Common myeloid progenitor, CD34-positive (primary cell): ENCODE measurements at regions not wholly inside any gene's neighbourhood (a gene's known extent, or its start where the extent isn't known, plus 50 kb on each side); places are given as distances from the start of the nearest gene placed in this dataset.

ENCODE experiments used
- CTCF ChIA-PET: fragments of 350-600 bp; sonication (Branson Sonifier 250); formaldehyde crosslinking; loops from one replicate; lab custom pipeline; 2021; ENCODE audit warnings: antibody characterized with exemption; lab: Charles Lee
- POLR2A ChIA-PET: fragments of 350-600 bp; sonication (Branson Sonifier 250); formaldehyde crosslinking; loops from one replicate; lab custom pipeline; 2021; ENCODE audit warnings: antibody characterized with exemption; lab: Charles Lee
- DNase-seq, 3 donors: peaks; one replicate each; pipeline versions ENCODE4 v3.0.0 to v3.0.0-alpha.2; 2013
- H3K27ac ChIP-seq, 2 experiments: 1 replicate in 1 of 2; 2 replicates in 1 of 2; pipeline ENCODE4 v1.7.0; 2013; ENCODE audit warnings: inconsistent platforms in 2 of 2, low read length in 2 of 2, mild to moderate bottlenecking in 2 of 2, low read depth in 1 of 2, moderate library complexity in 1 of 2; ENCODE audit not compliant: severe bottlenecking in 2 of 2, insufficient read depth in 1 of 2, poor library complexity in 1 of 2
- H3K27me3 ChIP-seq, 5 experiments: replicated peaks in 2 of 5; 1 replicate in 3 of 5; 2 replicates in 2 of 5; pipeline versions ENCODE4 v1.6.1 to v1.7.0; 2013; ENCODE audit warnings: low read length in 4 of 5, mild to moderate bottlenecking in 2 of 5, moderate library complexity in 2 of 5, inconsistent platforms in 1 of 5; ENCODE audit not compliant: insufficient read depth in 5 of 5, control insufficient read depth in 4 of 5
- H3K36me3 ChIP-seq, 4 experiments: 1 replicate in 2 of 4; 2 replicates in 2 of 4; pipeline versions ENCODE4 v1.6.1 to v1.7.0; 2013; ENCODE audit warnings: low read length in 3 of 4, control low read depth in 1 of 4, mild to moderate bottlenecking in 1 of 4; ENCODE audit not compliant: control insufficient read depth in 4 of 4, insufficient read depth in 4 of 4
- H3K4me1 ChIP-seq, 4 experiments: 1 replicate in 3 of 4; 2 replicates in 1 of 4; pipeline versions ENCODE4 v1.6.1 to v1.7.1; 2013; ENCODE audit warnings: low read length in 3 of 4, mild to moderate bottlenecking in 3 of 4, control low read depth in 1 of 4, inconsistent platforms in 1 of 4, moderate library complexity in 1 of 4; ENCODE audit not compliant: control insufficient read depth in 4 of 4, insufficient read depth in 4 of 4; ENCODE audit errors: control extremely low read depth in 1 of 4
- H3K4me3 ChIP-seq, 7 experiments: 1 replicate in 4 of 7; 2 replicates in 3 of 7; pipeline versions ENCODE4 v1.5.1 to v1.7.0; 2013; ENCODE audit warnings: mild to moderate bottlenecking in 7 of 7, low read length in 6 of 7, moderate library complexity in 6 of 7, inconsistent platforms in 2 of 7, low read depth in 2 of 7, control low read depth in 1 of 7; ENCODE audit not compliant: insufficient read depth in 4 of 7, control insufficient read depth in 1 of 7; ENCODE audit errors: extremely low read depth in 1 of 7
- H3K9me3 ChIP-seq, 5 experiments: 1 replicate in 4 of 5; 2 replicates in 1 of 5; pipeline versions ENCODE4 v1.6.1 to v1.7.1; 2013; ENCODE audit warnings: low read length in 4 of 5, mild to moderate bottlenecking in 2 of 5, inconsistent platforms in 1 of 5, low read depth in 1 of 5, moderate library complexity in 1 of 5; ENCODE audit not compliant: control insufficient read depth in 4 of 5, insufficient read depth in 2 of 5; ENCODE audit errors: control extremely low read depth in 1 of 5
- WGBS: methylation state at CpG from one replicate; pipeline ENCODE4 v1.1.5; 2013; ENCODE audit not compliant: insufficient coverage; 5-methylcytosine and 5-hydroxymethylcytosine counted together

GRCh38 chr13:105827111-105827809 is 708.2 kb downstream of the EFNB2 start:
- Histone ChIP-seq H3K4me1 (no peaks in the 10 kb centered on the region), H3K9me3 (no peaks in the 10 kb centered on the region), H3K4me3 (no peak overlapping the region), H3K27ac (no peak overlapping the region), H3K27me3 (no peaks in the 10 kb centered on the region), H3K36me3 (no peaks in the 10 kb centered on the region)
- DNase-seq = no peak
- POLR2A ChIA-PET = no interaction called here
- CTCF ChIA-PET = no interaction called here
- WGBS = 100% methylated on average over 1 of the region's 7 CpGs

DNA sequence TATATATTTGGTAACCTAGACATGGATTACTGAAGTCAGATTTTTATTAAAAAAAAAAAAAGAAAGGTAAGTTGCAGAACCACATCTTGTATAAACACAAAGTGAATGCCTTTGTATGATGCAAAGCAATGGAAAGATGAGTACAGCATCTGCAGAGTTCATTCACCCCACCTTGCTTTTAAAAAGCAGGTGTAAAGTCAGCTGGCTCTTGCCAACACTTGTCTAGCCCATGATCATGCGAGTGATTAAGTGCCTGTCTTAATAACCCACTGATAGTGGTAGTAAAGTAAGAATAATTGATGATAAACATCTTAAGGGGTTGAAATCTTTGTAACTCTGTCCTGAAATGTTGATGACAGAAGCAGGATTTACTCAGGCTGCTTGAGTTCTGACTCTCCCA is 710.4 kb downstream of the EFNB2 start:
- CTCF ChIA-PET = no interaction called here
- Histone ChIP-seq H3K4me1 (no peaks in the 10 kb centered on the region), H3K9me3 (no peaks in the 10 kb centered on the region), H3K4me3 (no peak overlapping the region), H3K27ac (no peak overlapping the region), H3K27me3 (no peaks in the 10 kb centered on the region), H3K36me3 (no peaks in the 10 kb centered on the region)
- POLR2A ChIA-PET = no interaction called here
- no peak for DNase-seq
- 100% methylated on average over 1 of the region's 1 CpG for WGBS

GRCh38 chr13:105821337-105821736 is 714.1 kb downstream of the EFNB2 start:
- ChIA-PET POLR2A (no interaction called here), CTCF (no interaction called here)
- Histone ChIP-seq H3K4me3 (no peak overlapping the region), H3K9me3 (peaks cover 0 to 3% (median 0%) of the 10 kb centered on the region in 5 experiments), H3K36me3 (no peaks in the 10 kb centered on the region), H3K27me3 (no peaks in the 10 kb centered on the region), H3K4me1 (no peaks in the 10 kb centered on the region), H3K27ac (no peak overlapping the region)
- DNase-seq = no peak
- WGBS = 100% methylated on average over 1 of the region's 2 CpGs

DNA sequence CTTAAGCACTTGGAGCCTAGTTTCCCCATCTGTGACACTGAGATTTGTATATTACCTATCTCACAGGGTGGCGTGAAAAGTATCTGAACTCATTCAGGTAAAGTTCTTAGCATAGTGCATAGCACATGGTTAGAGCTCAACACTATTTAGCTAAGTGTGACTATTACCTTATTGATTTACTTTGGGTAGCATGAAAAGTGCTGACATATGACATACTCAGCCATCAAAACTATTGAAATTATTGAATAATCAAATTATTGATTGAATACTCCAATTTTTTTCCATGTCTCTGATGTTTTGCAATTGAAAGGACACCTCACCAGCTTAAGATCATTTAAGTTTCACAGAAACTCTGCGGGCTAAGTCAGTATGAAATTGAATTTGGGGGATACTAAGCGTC is 715.0 kb downstream of the EFNB2 start:
- Histone ChIP-seq H3K4me3 (no peak overlapping the region), H3K4me1 (no peaks in the 10 kb centered on the region), H3K27ac (no peak overlapping the region), H3K36me3 (no peaks in the 10 kb centered on the region), H3K9me3 (peaks cover 0 to 3% (median 0%) of the 10 kb centered on the region in 5 experiments), H3K27me3 (no peaks in the 10 kb centered on the region)
- DNase-seq = no peak
- WGBS = 50% methylated on average over 2 of the region's 3 CpGs
- ChIA-PET CTCF (no interaction called here), POLR2A (no interaction called here)

DNA sequence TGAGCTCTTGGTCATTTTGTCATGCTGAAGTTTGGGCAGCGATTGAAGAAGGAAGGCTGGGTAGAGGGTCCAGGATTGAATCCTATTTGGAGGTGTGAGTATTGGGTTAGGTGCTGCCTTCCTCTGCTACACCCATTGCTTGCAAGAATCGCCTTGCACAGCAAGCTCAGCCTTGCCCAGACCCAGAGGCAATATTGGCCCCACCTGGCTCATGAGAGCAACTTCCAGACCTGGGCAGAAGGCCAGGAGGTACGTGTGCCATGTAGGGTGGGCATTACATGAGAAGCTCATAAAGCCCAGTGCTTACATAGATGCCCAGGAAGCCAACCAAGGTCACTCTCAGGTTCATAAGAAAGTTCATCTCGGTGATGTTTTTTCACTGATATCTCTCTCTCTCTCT is 718.0 kb downstream of the EFNB2 start:
- no peak for DNase-seq
- POLR2A ChIA-PET = no interaction called here
- no peak overlapping the region for H3K4me3 ChIP-seq
- no peaks in the 10 kb centered on the region for H3K4me1 ChIP-seq
- H3K27me3 ChIP-seq = no peaks in the 10 kb centered on the region
- CTCF ChIA-PET = no interaction called here
- H3K9me3 ChIP-seq = peaks cover 0 to 3% (median 0%) of the 10 kb centered on the region in 5 experiments
- 90% methylated on average over 4 of the region's 4 CpGs for WGBS
- no peak overlapping the region for H3K27ac ChIP-seq
- no peaks in the 10 kb centered on the region for H3K36me3 ChIP-seq

GRCh38 chr13:105816994-105817393 is 718.5 kb downstream of the EFNB2 start:
- Histone ChIP-seq H3K27ac (no peak overlapping the region), H3K27me3 (no peaks in the 10 kb centered on the region), H3K4me1 (no peaks in the 10 kb centered on the region), H3K36me3 (no peaks in the 10 kb centered on the region), H3K9me3 (peaks cover 0 to 3% (median 0%) of the 10 kb centered on the region in 5 experiments), H3K4me3 (no peak overlapping the region)
- ChIA-PET POLR2A (no interaction called here), CTCF (no interaction called here)
- 100% methylated on average over 4 of the region's 4 CpGs for WGBS
- no peak for DNase-seq

DNA sequence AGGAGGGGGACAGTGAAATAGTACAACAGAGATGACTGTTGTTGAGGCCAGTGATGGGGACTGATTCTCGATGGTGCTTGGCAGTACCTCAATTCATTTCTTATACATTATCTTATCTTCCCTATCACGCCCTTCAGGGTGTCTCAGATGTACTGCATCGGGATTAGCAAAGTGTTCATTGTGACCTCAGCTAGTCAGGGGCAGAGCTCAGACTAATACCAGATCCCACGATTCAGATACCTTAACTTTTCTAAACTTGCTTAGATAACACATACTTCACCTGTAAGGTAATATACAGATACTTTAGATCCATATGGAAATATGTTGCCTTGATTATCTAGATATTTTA is 720.6 kb downstream of the EFNB2 start:
- DNase-seq = no peak
- ChIA-PET CTCF (no interaction called here), POLR2A (no interaction called here)
- no peak overlapping the region for H3K4me3 ChIP-seq
- WGBS = 86% methylated on average over 3 of the region's 4 CpGs
- H3K4me1 ChIP-seq = no peaks in the 10 kb centered on the region
- H3K9me3 ChIP-seq = peaks cover 0 to 3% (median 0%) of the 10 kb centered on the region in 5 experiments
- no peaks in the 10 kb centered on the region for H3K27me3 ChIP-seq
- no peak overlapping the region for H3K27ac ChIP-seq
- H3K36me3 ChIP-seq = no peaks in the 10 kb centered on the region
